ENCODE measurements at regions not wholly inside any gene's neighbourhood (a gene's known extent, or its start where the extent isn't known, plus 50 kb on each side); places are given as distances from the start of the nearest gene placed in this dataset.
A peak's percentile ranks its signal among the peaks of the same experiment; 100 is the strongest.

- TF ChIP-seq MAX (IDR thresholded peaks at IDR 0.05) (no peak), USF1 (IDR thresholded peaks at IDR 0.05) (peak; percentile 39; the same call in 1 of the 2 replicates), TCF12 (IDR thresholded peaks at IDR 0.05; ENCODE audit: low read depth) (peak; percentile 54), CEBPB (IDR thresholded peaks at IDR 0.05) (no peak)
These were observed 843.0 kb upstream of the ATXN8OS start for GRCh38 chr13:69264362-69265334.

- TF ChIP-seq RAD21 (IDR thresholded peaks at IDR 0.05; ENCODE audit: low read depth): 0 out of 2 replicates have a peak, but pooled peaks have one; percentile 5
- no peak for TF ChIP-seq TEAD4 (IDR thresholded peaks at IDR 0.05)
These were observed 864.3 kb upstream of the ATXN8OS start for GRCh38 chr13:69243366-69243765.

GRCh38 chr13:69234171-69234570 lies 873.5 kb upstream of the ATXN8OS start:
- no peak for TF ChIP-seq TAF1 (IDR thresholded peaks at IDR 0.05; ENCODE audit: low read depth)

- TF ChIP-seq TEAD4 (IDR thresholded peaks at IDR 0.05) (no peak), CREB1 (IDR thresholded peaks at IDR 0.05; ENCODE audit: low read depth) (no peak), EP300 (IDR thresholded peaks at IDR 0.05; ENCODE audit: borderline replicate concordance) (no peak), FOXM1 (IDR thresholded peaks at IDR 0.05; ENCODE audit: borderline replicate concordance, low read depth) (no peak), REST (IDR thresholded peaks at IDR 0.05; ENCODE audit: low read depth) (no peak), YY1 (IDR thresholded peaks at IDR 0.05; ENCODE audit: low read depth) (no peak), NFIC (IDR thresholded peaks at IDR 0.05) (no peak), CEBPB (IDR thresholded peaks at IDR 0.05) (no peak), MAX (IDR thresholded peaks at IDR 0.05) (no peak), RAD21 (IDR thresholded peaks at IDR 0.05; ENCODE audit: low read depth) (no peak), TAF1 (IDR thresholded peaks at IDR 0.05; ENCODE audit: low read depth) (no peak), USF1 (IDR thresholded peaks at IDR 0.05) (no peak), EGR1 (IDR thresholded peaks at IDR 0.05) (no peak), TCF12 (IDR thresholded peaks at IDR 0.05; ENCODE audit: low read depth) (no peak), ZBTB7A (IDR thresholded peaks at IDR 0.05; ENCODE audit: low read depth) (no peak)
These were observed 881.2 kb upstream of the ATXN8OS start for GRCh38 chr13:69226427-69226826.

GRCh38 chr13:69213396-69213795 lies 894.2 kb upstream of the ATXN8OS start:
- TF ChIP-seq ZBTB7A (IDR thresholded peaks at IDR 0.05; ENCODE audit: low read depth) (no peak), CEBPB (IDR thresholded peaks at IDR 0.05) (no peak), RAD21 (IDR thresholded peaks at IDR 0.05; ENCODE audit: low read depth) (no peak), REST (IDR thresholded peaks at IDR 0.05; ENCODE audit: low read depth) (no peak)

GRCh38 chr13:69204620-69205019 lies 903.0 kb upstream of the ATXN8OS start:
- TF ChIP-seq ZBTB7A (IDR thresholded peaks at IDR 0.05; ENCODE audit: low read depth): no peak
- no peak for TF ChIP-seq FOXM1 (IDR thresholded peaks at IDR 0.05; ENCODE audit: borderline replicate concordance, low read depth)
- no peak for TF ChIP-seq NFIC (IDR thresholded peaks at IDR 0.05)
- no peak for TF ChIP-seq TAF1 (IDR thresholded peaks at IDR 0.05; ENCODE audit: low read depth)
- no peak for TF ChIP-seq RAD21 (IDR thresholded peaks at IDR 0.05; ENCODE audit: low read depth)

- TF ChIP-seq EP300 (IDR thresholded peaks at IDR 0.05; ENCODE audit: borderline replicate concordance) (no peak), FOXM1 (IDR thresholded peaks at IDR 0.05; ENCODE audit: borderline replicate concordance, low read depth) (no peak), REST (IDR thresholded peaks at IDR 0.05; ENCODE audit: low read depth) (no peak), ZBTB7A (IDR thresholded peaks at IDR 0.05; ENCODE audit: low read depth) (no peak), TAF1 (IDR thresholded peaks at IDR 0.05; ENCODE audit: low read depth) (no peak), CREB1 (IDR thresholded peaks at IDR 0.05; ENCODE audit: low read depth) (no peak), EGR1 (IDR thresholded peaks at IDR 0.05) (no peak), USF1 (IDR thresholded peaks at IDR 0.05) (no peak), TEAD4 (IDR thresholded peaks at IDR 0.05) (no peak), CEBPB (IDR thresholded peaks at IDR 0.05) (no peak), YY1 (IDR thresholded peaks at IDR 0.05; ENCODE audit: low read depth) (no peak), TCF12 (IDR thresholded peaks at IDR 0.05; ENCODE audit: low read depth) (no peak), RAD21 (IDR thresholded peaks at IDR 0.05; ENCODE audit: low read depth) (no peak), NFIC (IDR thresholded peaks at IDR 0.05) (no peak), MAX (IDR thresholded peaks at IDR 0.05) (no peak)
These were observed 904.6 kb upstream of the ATXN8OS start for GRCh38 chr13:69202996-69203395.
